Tibial nerve (tissue), 3 donors: ENCODE measurements at regions not wholly inside any gene's neighbourhood (a gene's known extent, or its start where the extent isn't known, plus 50 kb on each side); places are given as distances from the start of the nearest gene placed in this dataset.

Experiments
- POLR2A ChIP-seq, 2 donors: fragments of 450-650 bp; IDR thresholded peaks; one replicate each; pipeline ENCODE4 v1.6.1; 2017; ENCODE audit warnings: antibody characterized with exemption in 2 of 2, mild to moderate bottlenecking in 2 of 2, moderate library complexity in 2 of 2
- TF ChIP-seq, protein P1 (sequence below), 5 experiments: fragments of 200-600 bp in 3 of 5; fragments of 450-650 bp in 2 of 5; sonication (generic) in 3 of 5; IDR thresholded peaks; one replicate each; pipeline ENCODE4 v1.5.1; 2016 to 2019; ENCODE audit warnings: antibody characterized with exemption in 5 of 5, mild to moderate bottlenecking in 3 of 5, moderate library complexity in 2 of 5

DNA sequence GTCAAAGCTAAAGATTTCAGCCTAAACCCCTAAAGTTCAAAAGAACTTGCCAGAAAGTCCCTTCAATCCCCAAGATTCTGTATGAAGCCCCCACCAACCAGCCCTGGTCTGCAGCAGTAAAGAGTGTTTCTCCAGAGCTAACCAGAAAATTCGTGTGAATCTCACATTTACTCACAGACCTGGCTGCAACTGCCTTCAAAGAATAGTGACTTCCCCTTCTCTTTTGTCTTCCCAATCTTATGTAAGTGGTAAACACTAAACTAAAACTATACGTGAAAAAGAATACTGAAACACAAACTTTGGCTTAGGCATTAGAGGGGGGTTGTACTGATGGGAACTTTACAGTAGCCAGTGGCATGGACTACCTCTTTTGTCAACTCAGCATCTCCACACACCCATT lies 50.6 kb upstream of the SETBP1 start:
- no peak for TF ChIP-seq POLR2A (IDR thresholded peaks at IDR 0.05)
- TF ChIP-seq, protein P1, sequence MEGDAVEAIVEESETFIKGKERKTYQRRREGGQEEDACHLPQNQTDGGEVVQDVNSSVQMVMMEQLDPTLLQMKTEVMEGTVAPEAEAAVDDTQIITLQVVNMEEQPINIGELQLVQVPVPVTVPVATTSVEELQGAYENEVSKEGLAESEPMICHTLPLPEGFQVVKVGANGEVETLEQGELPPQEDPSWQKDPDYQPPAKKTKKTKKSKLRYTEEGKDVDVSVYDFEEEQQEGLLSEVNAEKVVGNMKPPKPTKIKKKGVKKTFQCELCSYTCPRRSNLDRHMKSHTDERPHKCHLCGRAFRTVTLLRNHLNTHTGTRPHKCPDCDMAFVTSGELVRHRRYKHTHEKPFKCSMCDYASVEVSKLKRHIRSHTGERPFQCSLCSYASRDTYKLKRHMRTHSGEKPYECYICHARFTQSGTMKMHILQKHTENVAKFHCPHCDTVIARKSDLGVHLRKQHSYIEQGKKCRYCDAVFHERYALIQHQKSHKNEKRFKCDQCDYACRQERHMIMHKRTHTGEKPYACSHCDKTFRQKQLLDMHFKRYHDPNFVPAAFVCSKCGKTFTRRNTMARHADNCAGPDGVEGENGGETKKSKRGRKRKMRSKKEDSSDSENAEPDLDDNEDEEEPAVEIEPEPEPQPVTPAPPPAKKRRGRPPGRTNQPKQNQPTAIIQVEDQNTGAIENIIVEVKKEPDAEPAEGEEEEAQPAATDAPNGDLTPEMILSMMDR (IDR thresholded peaks at IDR 0.05) = no peak
